Retinal pigment epithelial cell (primary cell): ENCODE measurements at regions not wholly inside any gene's neighbourhood (a gene's known extent, or its start where the extent isn't known, plus 50 kb on each side); places are given as distances from the start of the nearest gene placed in this dataset.

Experiments
- DNase-seq: peaks from one replicate; pipeline ENCODE4 v3.0.0-alpha.2; 2010; ENCODE audit warnings: low read depth
- H3K4me3 ChIP-seq: 2 replicates; pipeline ENCODE4 v1.5.1; 2011; ENCODE audit warnings: mild to moderate bottlenecking, low read length, control low read depth, moderate library complexity
- CTCF ChIP-seq: conservative IDR thresholded peaks from 2 replicates; pipeline ENCODE4 v1.5.1; 2011; ENCODE audit warnings: low read depth, low read length, control low read depth, inconsistent platforms

- DNase-seq, result no peak
- no peak for TF ChIP-seq CTCF
These were observed 125.3 kb downstream of the SALL1 start for GRCh38 chr16:51025588-51026290.

GRCh38 chr16:51024703-51025102 lies 126.4 kb downstream of the SALL1 start:
- no peak for TF ChIP-seq CTCF
- no peak overlapping the region for H3K4me3 ChIP-seq
- DNase-seq, result no peak

More at GRCh38 chr16:51025588-51026290, 125.3 kb downstream of the SALL1 start:
- no peak overlapping the region for H3K4me3 ChIP-seq

- H3K4me3 ChIP-seq, result no peak overlapping the region
- no peak for TF ChIP-seq CTCF
- DNase-seq, result no peak
These were observed 128.1 kb downstream of the SALL1 start for GRCh38 chr16:51022955-51023354.

GRCh38 chr16:51019617-51020016 lies 131.5 kb downstream of the SALL1 start:
- DNase-seq, result no peak
- no peak overlapping the region for H3K4me3 ChIP-seq
- TF ChIP-seq CTCF, result no peak

- no peak for DNase-seq
- H3K4me3 ChIP-seq, result no peak overlapping the region
- no peak for TF ChIP-seq CTCF
These were observed 133.1 kb downstream of the SALL1 start for GRCh38 chr16:51017969-51018368.

- no peak for TF ChIP-seq CTCF
- DNase-seq, result no peak
- no peak overlapping the region for H3K4me3 ChIP-seq
These were observed 138.7 kb downstream of the SALL1 start for GRCh38 chr16:51012396-51012795.

- no peak for TF ChIP-seq CTCF
- H3K4me3 ChIP-seq, result no peak overlapping the region
- no peak for DNase-seq
These were observed 140.3 kb downstream of the SALL1 start for GRCh38 chr16:51010817-51011216.
